Gastrocnemius medialis (tissue), 4 donors: ENCODE measurements at regions not wholly inside any gene's neighbourhood (a gene's known extent, or its start where the extent isn't known, plus 50 kb on each side); places are given as distances from the start of the nearest gene placed in this dataset.

Source experiments
- ATAC-seq, 2 donors: fragments of 150-250 bp; one replicate each; pipeline ENCODE4 v1.9.1; 2016
- DNase-seq, 2 donors: peaks; one replicate each; pipeline ENCODE4 v3.0.0-alpha.2; 2019
- H3K27ac ChIP-seq, 4 donors: fragments of 200-600 bp; sonication (generic); 1 replicate in 1 of 4; 2 replicates in 3 of 4; pipeline ENCODE4 v1.5.1; 2016 to 2018; ENCODE audit warnings: mild to moderate bottlenecking in 2 of 4, moderate library complexity in 1 of 4
- H3K27me3 ChIP-seq, 3 donors: fragments of 200-600 bp; sonication (generic) in 2 of 3; 1 replicate in 1 of 3; 2 replicates in 2 of 3; pipeline versions ENCODE4 v1.5.1 to v1.6.0; 2016 to 2019; ENCODE audit warnings: mild to moderate bottlenecking in 1 of 3, moderate library complexity in 1 of 3
- H3K36me3 ChIP-seq, 2 donors: fragments of 200-600 bp; sonication (generic) in 1 of 2; one replicate each; pipeline ENCODE4 v1.5.1; 2017 to 2018
- H3K4me1 ChIP-seq, 2 donors: fragments of 200-600 bp; sonication (generic) in 1 of 2; one replicate each; pipeline ENCODE4 v1.5.1; 2016 to 2017; ENCODE audit warnings: mild to moderate bottlenecking in 2 of 2
- H3K4me3 ChIP-seq, 4 donors: fragments of 200-600 bp; sonication (generic) in 3 of 4; 1 replicate in 1 of 4; 2 replicates in 3 of 4; pipeline ENCODE4 v1.5.1; 2016 to 2019; ENCODE audit warnings: mild to moderate bottlenecking in 2 of 4
- H3K9me3 ChIP-seq, 3 donors: fragments of 200-600 bp; sonication (generic) in 2 of 3; 1 replicate in 1 of 3; 2 replicates in 2 of 3; pipeline ENCODE4 v1.5.1; 2016 to 2019
- CTCF ChIP-seq, 5 experiments: fragments of 450-650 bp in 3 of 5; fragments of 200-600 bp in 2 of 5; sonication (generic) in 2 of 5; IDR thresholded peaks in 4 of 5; conservative IDR thresholded peaks in 1 of 5; 1 replicate in 4 of 5; 2 replicates in 1 of 5; pipeline ENCODE4 v1.5.1; 2016 to 2019; ENCODE audit warnings: antibody characterized with exemption in 5 of 5, mild to moderate bottlenecking in 3 of 5, moderate library complexity in 3 of 5
- POLR2A ChIP-seq, 2 donors: fragments of 450-650 bp; IDR thresholded peaks; one replicate each; pipeline ENCODE4 v1.6.1; 2017; ENCODE audit warnings: antibody characterized with exemption in 2 of 2, mild to moderate bottlenecking in 2 of 2, moderate library complexity in 2 of 2
- in situ Hi-C, 4 donors: fragments of 200-750 bp; cut with MboI; loops; one replicate each; pipeline versions ENCODE4 v1.15.0 to v1.8.0; 2017; ENCODE audit warnings: low sequenced_read_pairs in 4 of 4
- intact Hi-C: fragments of 100-400 bp; cut with DNase I; formaldehyde crosslinking; loops from one replicate; pipeline ENCODE4 v1.15.1; 2023; ENCODE audit warnings: low total_unique reads

GRCh38 chr1:55374801-55375616 is 159.8 kb upstream of the USP24 start:
- Histone ChIP-seq H3K4me3 (no peak overlapping the region), H3K27ac (peak overlapping the region; percentile 9 to 48 (median 45)), H3K9me3 (no peaks in the 10 kb centered on the region), H3K36me3 (no peaks in the 10 kb centered on the region), H3K4me1 (peaks cover 0 to 3% of the 10 kb centered on the region in 2 donors), H3K27me3 (no peaks in the 10 kb centered on the region)
- in situ Hi-C loops (loop anchor here in 3 of 4 donors (5.0 to 10.0 kb wide), 2 partner anchors 1210 to 1212 kb away; no protein-coding TSS in a partner anchor), intact Hi-C loops (loop anchor here (1.0 kb wide), 1 partner anchor 1209 kb away; no protein-coding TSS in a partner anchor)
- DNase-seq: peak; percentile 55 to 74
- ATAC-seq: peak; percentile 72 to 75
- no peak for TF ChIP-seq CTCF (IDR thresholded peaks at IDR 0.05 in 4 of 5, conservative IDR thresholded peaks at IDR 0.05 in 1 of 5)
- TF ChIP-seq POLR2A (IDR thresholded peaks at IDR 0.05): no peak

- no peak for TF ChIP-seq POLR2A (IDR thresholded peaks at IDR 0.05)
- no peak for TF ChIP-seq CTCF (IDR thresholded peaks at IDR 0.05 in 4 of 5, conservative IDR thresholded peaks at IDR 0.05 in 1 of 5)
- DNase-seq: no peak
- H3K27me3 ChIP-seq: no peaks in the 10 kb centered on the region
- ATAC-seq: no peak
- H3K4me1 ChIP-seq: peaks cover 0 to 9% of the 10 kb centered on the region in 2 donors
- H3K4me3 ChIP-seq: no peak overlapping the region
- H3K9me3 ChIP-seq: no peaks in the 10 kb centered on the region
- peak overlapping the region in 2 of 4 donors; percentile 9 to 43 for H3K27ac ChIP-seq
- in situ Hi-C loops (loop anchor here in 2 of 4 donors (10.0 kb wide), 1 partner anchor 1211 kb away; no protein-coding TSS in a partner anchor), intact Hi-C loops (no loop called here)
- no peaks in the 10 kb centered on the region for H3K36me3 ChIP-seq
These were observed 159.1 kb upstream of the USP24 start for GRCh38 chr1:55374216-55374615.

GRCh38 chr1:55369474-55369873 is 154.3 kb upstream of the USP24 start:
- DNase-seq (no peak), ATAC-seq (peak; percentile 53 to 69)
- Histone ChIP-seq H3K36me3 (no peaks in the 10 kb centered on the region), H3K9me3 (no peaks in the 10 kb centered on the region), H3K4me3 (no peak overlapping the region), H3K4me1 (peaks cover 0 to 6% of the 10 kb centered on the region in 2 donors), H3K27me3 (no peaks in the 10 kb centered on the region), H3K27ac (no peak overlapping the region)
- in situ Hi-C loops (no loop called here), intact Hi-C loops (no loop called here)
- TF ChIP-seq CTCF (IDR thresholded peaks at IDR 0.05 in 4 of 5, conservative IDR thresholded peaks at IDR 0.05 in 1 of 5): no peak
- TF ChIP-seq POLR2A (IDR thresholded peaks at IDR 0.05): no peak

- Histone ChIP-seq H3K36me3 (no peaks in the 10 kb centered on the region), H3K4me3 (no peak overlapping the region), H3K9me3 (no peaks in the 10 kb centered on the region), H3K4me1 (peaks cover 0 to 7% of the 10 kb centered on the region in 2 donors), H3K27me3 (no peaks in the 10 kb centered on the region), H3K27ac (no peak overlapping the region)
- TF ChIP-seq CTCF (IDR thresholded peaks at IDR 0.05 in 4 of 5, conservative IDR thresholded peaks at IDR 0.05 in 1 of 5) (no peak), POLR2A (IDR thresholded peaks at IDR 0.05) (no peak)
- ATAC-seq: no peak
- in situ Hi-C loops (no loop called here), intact Hi-C loops (no loop called here)
- no peak for DNase-seq
These were observed 153.5 kb upstream of the USP24 start for GRCh38 chr1:55368698-55369097.
